ENCODE measurements at regions not wholly inside any gene's neighbourhood (a gene's known extent, or its start where the extent isn't known, plus 50 kb on each side); places are given as distances from the start of the nearest gene placed in this dataset.

GRCh38 chr11:70910835-70911234, 341.5 kb downstream of the SHANK2 start (continued):
- TF ChIP-seq, protein P1, sequence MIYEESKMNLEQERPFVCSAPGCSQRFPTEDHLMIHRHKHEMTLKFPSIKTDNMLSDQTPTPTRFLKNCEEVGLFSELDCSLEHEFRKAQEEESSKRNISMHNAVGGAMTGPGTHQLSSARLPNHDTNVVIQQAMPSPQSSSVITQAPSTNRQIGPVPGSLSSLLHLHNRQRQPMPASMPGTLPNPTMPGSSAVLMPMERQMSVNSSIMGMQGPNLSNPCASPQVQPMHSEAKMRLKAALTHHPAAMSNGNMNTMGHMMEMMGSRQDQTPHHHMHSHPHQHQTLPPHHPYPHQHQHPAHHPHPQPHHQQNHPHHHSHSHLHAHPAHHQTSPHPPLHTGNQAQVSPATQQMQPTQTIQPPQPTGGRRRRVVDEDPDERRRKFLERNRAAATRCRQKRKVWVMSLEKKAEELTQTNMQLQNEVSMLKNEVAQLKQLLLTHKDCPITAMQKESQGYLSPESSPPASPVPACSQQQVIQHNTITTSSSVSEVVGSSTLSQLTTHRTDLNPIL (CRISPR knock-in tag; IDR thresholded peaks at IDR 0.05), result no peak

DNA sequence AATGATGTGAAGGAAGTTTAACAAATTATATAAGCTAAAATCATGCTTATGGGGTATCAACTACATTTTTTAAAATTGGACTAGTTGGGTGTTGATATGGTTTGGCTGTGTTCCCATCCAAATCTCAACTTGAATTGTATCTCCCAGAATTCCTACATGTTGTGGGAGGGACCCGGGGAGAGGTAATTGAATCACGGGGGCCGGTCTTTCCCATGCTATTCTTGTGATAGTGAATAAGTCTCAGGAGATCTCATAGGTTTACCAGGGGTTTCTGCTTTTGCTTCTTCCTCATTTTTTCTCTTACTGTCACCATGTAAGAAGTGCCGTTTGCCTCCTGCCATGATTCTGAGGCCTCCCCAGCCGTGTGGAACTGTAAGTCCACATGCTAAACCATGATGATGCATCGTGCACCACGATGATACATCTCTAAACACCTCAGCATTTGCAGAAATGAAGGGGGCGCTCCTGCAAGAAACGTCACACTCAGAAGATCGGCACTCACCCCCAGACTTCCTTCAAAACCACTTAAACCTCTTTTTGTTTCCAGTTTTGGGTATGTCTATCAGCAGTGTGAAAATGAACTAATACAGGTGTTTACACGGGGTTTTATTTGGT, 340.0 kb downstream of the SHANK2 start:
- Histone ChIP-seq H3K4me1 (replicated peaks in 1 of 2; ENCODE audit: control insufficient read depth in 2 of 2, insufficient read depth in 2 of 2, low read length in 2 of 2) (no peaks in the 10 kb centered on the region), H3K27ac (ENCODE audit: extremely low read depth, low read depth, low read length) (no peak overlapping the region), H2AFZ (ENCODE audit: low read depth, low read length) (no peak overlapping the region), H3K79me2 (ENCODE audit: control insufficient read depth, insufficient read depth, low read length) (no peaks in the 10 kb centered on the region), H4K20me1 (replicated peaks; ENCODE audit: control insufficient read depth, insufficient read depth, low read length) (no peaks in the 10 kb centered on the region), H3K27me3 (ENCODE audit: control insufficient read depth in 2 of 2, insufficient read depth in 2 of 2, low read length in 2 of 2) (peaks cover 0 to 31% of the 10 kb centered on the region in 2 experiments; a peak in 2 of 5 replicates), H3K4me2 (ENCODE audit: insufficient read depth, low read length) (no peak overlapping the region), H3K4me3 (no peak overlapping the region), H3K9me3 (replicated peaks; ENCODE audit: control insufficient read depth, insufficient read depth, low read depth, low read length) (no peaks in the 10 kb centered on the region), H3K9me1 (ENCODE audit: control insufficient read depth, insufficient read depth, low read length) (no peaks in the 10 kb centered on the region), H3K36me3 (ENCODE audit: control insufficient read depth, insufficient read depth, low read length) (no peaks in the 10 kb centered on the region), H3K9ac (ENCODE audit: insufficient read depth in 1 of 2, low read depth in 2 of 2, low read length in 2 of 2) (no peak overlapping the region)
- intact Hi-C loops (cut with micrococcal nuclease) (no loop called here), in situ Hi-C loops (cut with MboI) (no loop called here)
- BruUV-seq (replicated peaks), result no TSS peak
- 0% methylated on average over 9 of the region's 11 CpGs for WGBS (ENCODE audit: insufficient coverage, low coverage, missing lambda C conversion rate)
- DNase-seq (ENCODE audit: extremely low read depth in 1 of 4, low spot score in 3 of 4), result no peak
- CTCF ChIA-PET (ENCODE audit: low intra/inter-chr PET ratio), result no interaction called here
- POLR2A ChIA-PET, result no interaction called here
- TF ChIP-seq BHLHE40 (IDR thresholded peaks at IDR 0.05; ENCODE audit: low read length) (no peak), TEAD1 (CRISPR knock-in tag; IDR thresholded peaks at IDR 0.05) (no peak), FOXP1 (CRISPR knock-in tag; IDR thresholded peaks at IDR 0.05) (no peak), ETV5 (CRISPR knock-in tag; IDR thresholded peaks at IDR 0.05; ENCODE audit: low read depth) (no peak)
- TF ChIP-seq, protein P2, sequence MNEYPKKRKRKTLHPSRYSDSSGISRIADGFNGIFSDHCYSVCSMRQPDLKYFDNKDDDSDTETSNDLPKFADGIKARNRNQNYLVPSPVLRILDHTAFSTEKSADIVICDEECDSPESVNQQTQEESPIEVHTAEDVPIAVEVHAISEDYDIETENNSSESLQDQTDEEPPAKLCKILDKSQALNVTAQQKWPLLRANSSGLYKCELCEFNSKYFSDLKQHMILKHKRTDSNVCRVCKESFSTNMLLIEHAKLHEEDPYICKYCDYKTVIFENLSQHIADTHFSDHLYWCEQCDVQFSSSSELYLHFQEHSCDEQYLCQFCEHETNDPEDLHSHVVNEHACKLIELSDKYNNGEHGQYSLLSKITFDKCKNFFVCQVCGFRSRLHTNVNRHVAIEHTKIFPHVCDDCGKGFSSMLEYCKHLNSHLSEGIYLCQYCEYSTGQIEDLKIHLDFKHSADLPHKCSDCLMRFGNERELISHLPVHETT (CRISPR knock-in tag; conservative IDR thresholded peaks at IDR 0.05 in 1 of 2, IDR thresholded peaks at IDR 0.05 in 1 of 2), result no peak
- ATAC-seq, result no peak
- no peak for FAIRE-seq

All from K562 (cell line).